Osteoblast (primary cell): ENCODE measurements at regions not wholly inside any gene's neighbourhood (a gene's known extent, or its start where the extent isn't known, plus 50 kb on each side); places are given as distances from the start of the nearest gene placed in this dataset.

Experiments
- DNase-seq: peaks from one replicate; pipeline ENCODE4 v3.0.0; 2011; ENCODE audit warnings: low spot score, mixed read lengths; ENCODE audit not compliant: insufficient read length; ENCODE audit errors: missing footprints
- H2AFZ ChIP-seq: 2 replicates; pipeline ENCODE4 v1.6.0; 2011; ENCODE audit warnings: mild to moderate bottlenecking, low read length
- H3K27ac ChIP-seq: 2 replicates; pipeline ENCODE4 v1.5.1; 2011; ENCODE audit warnings: mild to moderate bottlenecking, low read depth, low read length, moderate library complexity
- H3K27me3 ChIP-seq: 2 replicates; pipeline ENCODE4 v1.6.0; 2012; ENCODE audit warnings: mild to moderate bottlenecking, control low read depth, inconsistent platforms, low read length, moderate library complexity; ENCODE audit not compliant: insufficient read depth
- H3K36me3 ChIP-seq: 2 replicates; pipeline ENCODE4 v1.5.1; 2011; ENCODE audit warnings: mild to moderate bottlenecking, low read length, control low read depth, moderate library complexity; ENCODE audit not compliant: insufficient read depth
- H3K4me1 ChIP-seq: 2 replicates; pipeline ENCODE4 v1.5.1; 2011; ENCODE audit warnings: mild to moderate bottlenecking, low read length, control low read depth, moderate library complexity; ENCODE audit not compliant: insufficient read depth
- H3K4me2 ChIP-seq: 2 replicates; pipeline ENCODE4 v1.6.0; 2011; ENCODE audit warnings: mild to moderate bottlenecking, low read length; ENCODE audit not compliant: insufficient read depth
- H3K4me3 ChIP-seq: fragments of 200-600 bp; sonication (generic); 3 replicates; pipeline ENCODE4 v1.5.1; 2012; ENCODE audit warnings: mild to moderate bottlenecking, low read length, inconsistent platforms; ENCODE audit not compliant: insufficient read depth
- H3K79me2 ChIP-seq: 2 replicates; pipeline ENCODE4 v1.6.0; 2012; ENCODE audit warnings: mild to moderate bottlenecking, low read length, control low read depth, inconsistent platforms; ENCODE audit not compliant: insufficient read depth
- H3K9me3 ChIP-seq: 2 replicates; pipeline ENCODE4 v1.5.1; 2011; ENCODE audit warnings: low read depth, low read length, control low read depth
- H4K20me1 ChIP-seq: 2 replicates; pipeline ENCODE4 v1.6.0; 2012; ENCODE audit warnings: mild to moderate bottlenecking, low read length, control low read depth; ENCODE audit not compliant: insufficient read depth
- CTCF ChIP-seq: IDR thresholded peaks from 2 replicates; pipeline ENCODE4 v1.5.1; 2011; ENCODE audit warnings: mild to moderate bottlenecking, low read depth, low read length, moderate library complexity; ENCODE audit errors: extremely low read depth

GRCh38 chr6:47897247-47897646, 115.4 kb downstream of the OPN5 start:
- Histone ChIP-seq H3K4me3 (no peak overlapping the region), H3K36me3 (no peaks in the 10 kb centered on the region), H4K20me1 (no peaks in the 10 kb centered on the region), H3K4me1 (no peaks in the 10 kb centered on the region), H3K9me3 (no peaks in the 10 kb centered on the region), H3K79me2 (no peaks in the 10 kb centered on the region), H3K27me3 (no peaks in the 10 kb centered on the region), H3K27ac (no peak overlapping the region), H3K4me2 (no peak overlapping the region), H2AFZ (no peak overlapping the region)
- TF ChIP-seq CTCF, result no peak
- DNase-seq, result no peak

GRCh38 chr6:47890326-47890875, 108.6 kb downstream of the OPN5 start:
- DNase-seq, result peak; percentile 30
- no peaks in the 10 kb centered on the region for H3K36me3 ChIP-seq
- no peak for TF ChIP-seq CTCF
- H3K4me1 ChIP-seq, result no peaks in the 10 kb centered on the region
- H3K4me3 ChIP-seq, result no peak overlapping the region
- H3K27me3 ChIP-seq, result no peaks in the 10 kb centered on the region
- H3K27ac ChIP-seq, result no peak overlapping the region
- no peak overlapping the region for H3K4me2 ChIP-seq
- no peak overlapping the region for H2AFZ ChIP-seq
- no peaks in the 10 kb centered on the region for H4K20me1 ChIP-seq
- H3K9me3 ChIP-seq, result no peaks in the 10 kb centered on the region
- H3K79me2 ChIP-seq, result no peaks in the 10 kb centered on the region

- Histone ChIP-seq H3K36me3 (no peaks in the 10 kb centered on the region), H3K9me3 (no peaks in the 10 kb centered on the region)
Measured at GRCh38 chr6:47879015-47879414, 97.2 kb downstream of the OPN5 start.

More at GRCh38 chr6:47879015-47879414, 97.2 kb downstream of the OPN5 start:
- Histone ChIP-seq H4K20me1 (no peaks in the 10 kb centered on the region), H3K4me1 (no peaks in the 10 kb centered on the region), H3K4me2 (no peak overlapping the region), H3K79me2 (no peaks in the 10 kb centered on the region), H2AFZ (no peak overlapping the region), H3K27me3 (no peaks in the 10 kb centered on the region), H3K27ac (no peak overlapping the region), H3K4me3 (no peak overlapping the region)
- no peak for TF ChIP-seq CTCF
- DNase-seq, result no peak
